ENCODE measurements at regions not wholly inside any gene's neighbourhood (a gene's known extent, or its start where the extent isn't known, plus 50 kb on each side); places are given as distances from the start of the nearest gene placed in this dataset.
"Not testable (repeated sequence)": the region's sequence is repeated elsewhere in the genome, so short reads cannot be mapped to it uniquely, and the experiment has no call there.

- H2AFZ ChIP-seq (ENCODE audit: low read depth, low read length), result no peak overlapping the region
- TF ChIP-seq SMC3 (conservative IDR thresholded peaks at IDR 0.05; ENCODE audit: poor library complexity) (no peak), POLR2AphosphoS5 (IDR thresholded peaks at IDR 0.05) (no peak), RAD21 (conservative IDR thresholded peaks at IDR 0.05) (no peak), EZH2 (IDR thresholded peaks at IDR 0.05; ENCODE audit: borderline replicate concordance, insufficient read depth, low read length, poor library complexity, severe bottlenecking) (no peak), REST (IDR thresholded peaks at IDR 0.05; ENCODE audit: borderline replicate concordance) (no peak), EP300 (conservative IDR thresholded peaks at IDR 0.05; ENCODE audit: poor library complexity, severe bottlenecking) (no peak), TAF1 (IDR thresholded peaks at IDR 0.05; ENCODE audit: low read depth) (no peak), MXI1 (conservative IDR thresholded peaks at IDR 0.05; ENCODE audit: poor library complexity, severe bottlenecking) (no peak)
- TF ChIP-seq, protein P1, sequence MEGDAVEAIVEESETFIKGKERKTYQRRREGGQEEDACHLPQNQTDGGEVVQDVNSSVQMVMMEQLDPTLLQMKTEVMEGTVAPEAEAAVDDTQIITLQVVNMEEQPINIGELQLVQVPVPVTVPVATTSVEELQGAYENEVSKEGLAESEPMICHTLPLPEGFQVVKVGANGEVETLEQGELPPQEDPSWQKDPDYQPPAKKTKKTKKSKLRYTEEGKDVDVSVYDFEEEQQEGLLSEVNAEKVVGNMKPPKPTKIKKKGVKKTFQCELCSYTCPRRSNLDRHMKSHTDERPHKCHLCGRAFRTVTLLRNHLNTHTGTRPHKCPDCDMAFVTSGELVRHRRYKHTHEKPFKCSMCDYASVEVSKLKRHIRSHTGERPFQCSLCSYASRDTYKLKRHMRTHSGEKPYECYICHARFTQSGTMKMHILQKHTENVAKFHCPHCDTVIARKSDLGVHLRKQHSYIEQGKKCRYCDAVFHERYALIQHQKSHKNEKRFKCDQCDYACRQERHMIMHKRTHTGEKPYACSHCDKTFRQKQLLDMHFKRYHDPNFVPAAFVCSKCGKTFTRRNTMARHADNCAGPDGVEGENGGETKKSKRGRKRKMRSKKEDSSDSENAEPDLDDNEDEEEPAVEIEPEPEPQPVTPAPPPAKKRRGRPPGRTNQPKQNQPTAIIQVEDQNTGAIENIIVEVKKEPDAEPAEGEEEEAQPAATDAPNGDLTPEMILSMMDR (IDR thresholded peaks at IDR 0.05; ENCODE audit: poor library complexity, severe bottlenecking), result no peak
- no peaks in the 10 kb centered on the region for H4K20me1 ChIP-seq (ENCODE audit: insufficient read depth)
- no peak overlapping the region for H3K27ac ChIP-seq (ENCODE audit: low read length)
- no peaks in the 10 kb centered on the region for H3K9me2 ChIP-seq (ENCODE audit: insufficient read depth, low read length)
- no peaks in the 10 kb centered on the region for H3K27me3 ChIP-seq (ENCODE audit: insufficient read depth, low read depth, low read length)
- H3K79me2 ChIP-seq (replicated peaks; ENCODE audit: insufficient read depth, low read length), result no peaks in the 10 kb centered on the region
- H3K9ac ChIP-seq (ENCODE audit: low read length), result no peak overlapping the region
- H3K36me3 ChIP-seq (ENCODE audit: insufficient read depth, low read length), result no peaks in the 10 kb centered on the region
- H3F3A ChIP-seq (ENCODE audit: insufficient read depth, low read length, poor library complexity, severe bottlenecking), result no peaks in the 10 kb centered on the region
- H3K9me3 ChIP-seq (ENCODE audit: low read length), result no peaks in the 10 kb centered on the region
- H3K4me2 ChIP-seq (ENCODE audit: low read length), result no peak overlapping the region
- no peak overlapping the region for H3K4me3 ChIP-seq (ENCODE audit: low read length)
Measured at GRCh38 chr12:127153996-127154395, 1113.0 kb upstream of the TMEM132C start.

- not testable (repeated sequence) for H3K79me2 ChIP-seq (replicated peaks; ENCODE audit: insufficient read depth, low read length); H3K9me3 ChIP-seq (ENCODE audit: low read length); H3K27me3 ChIP-seq (ENCODE audit: insufficient read depth, low read depth, low read length); H3K9me2 ChIP-seq (ENCODE audit: insufficient read depth, low read length); H2AFZ ChIP-seq (ENCODE audit: low read depth, low read length); H4K20me1 ChIP-seq (ENCODE audit: insufficient read depth); H3K4me3 ChIP-seq (ENCODE audit: low read length); H3K4me2 ChIP-seq (ENCODE audit: low read length); H3F3A ChIP-seq (ENCODE audit: insufficient read depth, low read length, poor library complexity, severe bottlenecking); H3K36me3 ChIP-seq (ENCODE audit: insufficient read depth, low read length); H3K27ac ChIP-seq (ENCODE audit: low read length); H3K9ac ChIP-seq (ENCODE audit: low read length)
Measured at GRCh38 chr12:127154830-127155229, 1112.1 kb upstream of the TMEM132C start.

DNA sequence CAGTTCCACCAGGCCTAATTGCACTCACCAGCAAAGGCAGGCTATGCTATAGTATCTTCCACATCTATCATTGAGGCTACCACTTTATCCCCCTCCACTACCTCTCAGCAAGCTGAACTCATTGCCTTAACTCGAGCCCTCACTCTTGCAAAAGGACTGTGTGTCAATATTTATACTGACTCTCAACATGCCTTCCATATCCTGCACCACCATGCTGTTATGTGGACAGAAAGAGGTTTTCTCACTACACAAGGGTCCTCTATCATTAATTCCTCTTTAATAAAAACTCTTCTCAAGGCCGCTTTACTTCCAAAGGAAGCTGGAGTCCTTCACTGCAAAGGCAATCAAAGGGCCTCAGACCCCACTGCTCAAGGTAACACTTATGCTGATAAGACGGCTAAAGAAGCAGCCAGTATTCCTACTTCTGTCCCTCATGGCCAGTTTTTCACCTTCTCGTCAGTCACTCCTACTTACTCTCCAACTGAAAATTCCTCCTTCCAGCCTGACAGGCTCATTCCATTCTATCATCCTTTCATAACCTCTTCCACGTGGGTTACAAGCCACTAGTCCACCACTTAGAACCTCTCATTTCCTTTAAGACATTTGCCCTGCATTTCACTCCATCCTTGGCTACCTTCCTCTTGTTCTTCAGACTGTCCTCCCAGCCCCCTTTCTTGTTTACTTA, 1110.9 kb upstream of the TMEM132C start:
- not testable (repeated sequence) for H3K36me3 ChIP-seq (ENCODE audit: insufficient read depth, low read length); H3K27ac ChIP-seq (ENCODE audit: low read length); H4K20me1 ChIP-seq (ENCODE audit: insufficient read depth); H3K79me2 ChIP-seq (replicated peaks; ENCODE audit: insufficient read depth, low read length); H3K27me3 ChIP-seq (ENCODE audit: insufficient read depth, low read depth, low read length); H3K9ac ChIP-seq (ENCODE audit: low read length); H3K4me3 ChIP-seq (ENCODE audit: low read length); H3K9me2 ChIP-seq (ENCODE audit: insufficient read depth, low read length); H3K4me2 ChIP-seq (ENCODE audit: low read length); H3K9me3 ChIP-seq (ENCODE audit: low read length); H2AFZ ChIP-seq (ENCODE audit: low read depth, low read length); H3F3A ChIP-seq (ENCODE audit: insufficient read depth, low read length, poor library complexity, severe bottlenecking)

DNA sequence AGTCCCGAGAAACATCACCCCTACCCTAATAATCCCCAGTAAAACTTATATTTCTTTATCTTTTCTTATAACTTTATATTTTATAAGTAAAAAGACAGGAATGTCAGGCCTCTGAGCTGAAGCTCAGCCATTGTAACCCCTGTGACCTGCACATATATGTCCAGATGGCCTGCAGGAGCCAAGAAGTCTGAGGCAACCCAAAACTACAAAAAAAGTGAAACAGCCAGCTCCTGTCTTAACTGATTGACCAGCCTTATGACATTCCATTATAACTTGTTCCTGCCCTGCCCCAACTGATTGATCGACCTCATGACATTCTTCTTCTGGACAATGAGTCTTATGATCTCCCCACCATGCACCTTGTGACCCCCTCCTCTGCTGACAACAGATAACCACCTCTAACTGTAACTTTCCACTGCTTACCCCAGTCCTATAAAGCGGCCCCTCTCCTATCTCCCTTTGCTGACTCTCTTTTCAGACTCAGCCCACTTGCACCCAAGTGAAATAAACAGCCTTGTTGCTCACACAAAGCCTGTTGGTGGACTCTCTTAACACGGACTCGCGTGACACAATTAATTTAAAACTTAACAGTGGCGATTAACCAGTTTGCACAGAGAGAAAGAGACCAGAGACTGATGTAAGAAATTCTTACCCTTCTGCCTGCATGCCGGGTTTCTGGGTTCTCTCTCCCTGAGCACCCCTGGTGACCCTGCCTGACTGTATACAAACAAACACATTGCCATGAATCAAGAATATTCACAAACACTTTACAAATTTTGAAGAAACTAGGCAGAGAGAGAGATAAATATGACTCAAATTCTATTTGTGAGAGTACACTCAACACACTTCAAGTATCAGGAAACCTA, 1109.2 kb upstream of the TMEM132C start:
- not testable (repeated sequence) for H4K20me1 ChIP-seq (ENCODE audit: insufficient read depth); H3F3A ChIP-seq (ENCODE audit: insufficient read depth, low read length, poor library complexity, severe bottlenecking); H3K4me2 ChIP-seq (ENCODE audit: low read length); H3K27ac ChIP-seq (ENCODE audit: low read length); H3K36me3 ChIP-seq (ENCODE audit: insufficient read depth, low read length); H3K79me2 ChIP-seq (replicated peaks; ENCODE audit: insufficient read depth, low read length); H3K27me3 ChIP-seq (ENCODE audit: insufficient read depth, low read depth, low read length); H2AFZ ChIP-seq (ENCODE audit: low read depth, low read length); H3K9ac ChIP-seq (ENCODE audit: low read length); H3K4me3 ChIP-seq (ENCODE audit: low read length); H3K9me3 ChIP-seq (ENCODE audit: low read length); H3K9me2 ChIP-seq (ENCODE audit: insufficient read depth, low read length)
